ENCODE measurements at regions not wholly inside any gene's neighbourhood (a gene's known extent, or its start where the extent isn't known, plus 50 kb on each side); places are given as distances from the start of the nearest gene placed in this dataset.

- H3K36me3 Mint-ChIP-seq (ENCODE audit: low read depth): no peaks in the 10 kb centered on the region
- no peaks in the 10 kb centered on the region for H3K27me3 Mint-ChIP-seq
- DNase-seq: no peak
- H3K4me1 Mint-ChIP-seq: no peaks in the 10 kb centered on the region
- ATAC-seq: no peak
- H3K4me3 Mint-ChIP-seq: no peak overlapping the region
- no peak overlapping the region for H3K27ac Mint-ChIP-seq
- peaks cover 3% of the 10 kb centered on the region for H3K9me3 Mint-ChIP-seq
These were observed 104.3 kb upstream of the UGT8 start for GRCh38 chr4:114494246-114494803.

- Mint-ChIP-seq H3K27ac (no peak overlapping the region), H3K27me3 (no peaks in the 10 kb centered on the region), H3K4me1 (no peaks in the 10 kb centered on the region), H3K4me3 (no peak overlapping the region), H3K9me3 (peaks cover 3% of the 10 kb centered on the region), H3K36me3 (ENCODE audit: low read depth) (no peaks in the 10 kb centered on the region)
- ATAC-seq (no peak), DNase-seq (no peak)
These were observed 103.1 kb upstream of the UGT8 start for GRCh38 chr4:114495471-114495928.

GRCh38 chr4:114497116-114497515, 101.5 kb upstream of the UGT8 start:
- no peaks in the 10 kb centered on the region for H3K27me3 Mint-ChIP-seq
- no peaks in the 10 kb centered on the region for H3K36me3 Mint-ChIP-seq (ENCODE audit: low read depth)
- H3K4me1 Mint-ChIP-seq: no peaks in the 10 kb centered on the region
- ATAC-seq (no peak), DNase-seq (no peak)
- H3K4me3 Mint-ChIP-seq: no peak overlapping the region
- H3K27ac Mint-ChIP-seq: no peak overlapping the region
- peaks cover 3% of the 10 kb centered on the region for H3K9me3 Mint-ChIP-seq

- Mint-ChIP-seq H3K9me3 (no peaks in the 10 kb centered on the region), H3K27me3 (peaks cover 14% of the 10 kb centered on the region), H3K27ac (no peak overlapping the region), H3K36me3 (ENCODE audit: low read depth) (no peaks in the 10 kb centered on the region), H3K4me1 (no peaks in the 10 kb centered on the region), H3K4me3 (no peak overlapping the region)
- DNase-seq (no peak), ATAC-seq (no peak)
These were observed 89.3 kb upstream of the UGT8 start for GRCh38 chr4:114509340-114509739.

GRCh38 chr4:114512595-114513295, 85.9 kb upstream of the UGT8 start:
- Mint-ChIP-seq H3K36me3 (ENCODE audit: low read depth) (no peaks in the 10 kb centered on the region), H3K9me3 (peaks cover 5% of the 10 kb centered on the region), H3K27ac (no peak overlapping the region), H3K4me1 (no peaks in the 10 kb centered on the region), H3K4me3 (no peak overlapping the region), H3K27me3 (peaks cover 14% of the 10 kb centered on the region)
- DNase-seq: no peak
- ATAC-seq: no peak

GRCh38 chr4:114519368-114519767, 79.2 kb upstream of the UGT8 start:
- Mint-ChIP-seq H3K4me1 (no peaks in the 10 kb centered on the region), H3K4me3 (no peak overlapping the region), H3K9me3 (peaks cover 26% of the 10 kb centered on the region), H3K27me3 (no peaks in the 10 kb centered on the region), H3K27ac (no peak overlapping the region), H3K36me3 (ENCODE audit: low read depth) (no peaks in the 10 kb centered on the region)
- DNase-seq: no peak
- ATAC-seq: no peak

- no peaks in the 10 kb centered on the region for H3K36me3 Mint-ChIP-seq (ENCODE audit: low read depth)
- DNase-seq (no peak), ATAC-seq (no peak)
These were observed 71.4 kb upstream of the UGT8 start for GRCh38 chr4:114527170-114527569.

GRCh38 chr4:114527637-114528036, 71.0 kb upstream of the UGT8 start:
- ATAC-seq: no peak
- H3K4me1 Mint-ChIP-seq: no peaks in the 10 kb centered on the region
- H3K4me3 Mint-ChIP-seq: no peak overlapping the region
- H3K36me3 Mint-ChIP-seq (ENCODE audit: low read depth): no peaks in the 10 kb centered on the region
- H3K9me3 Mint-ChIP-seq: peaks cover 6% of the 10 kb centered on the region
- H3K27me3 Mint-ChIP-seq: peaks cover 5% of the 10 kb centered on the region
- no peak overlapping the region for H3K27ac Mint-ChIP-seq
- DNase-seq: no peak

More at GRCh38 chr4:114527170-114527569, 71.4 kb upstream of the UGT8 start:
- Mint-ChIP-seq H3K4me3 (no peak overlapping the region), H3K27me3 (peaks cover 5% of the 10 kb centered on the region), H3K27ac (no peak overlapping the region), H3K9me3 (peaks cover 6% of the 10 kb centered on the region), H3K4me1 (no peaks in the 10 kb centered on the region)

- no peak for DNase-seq
- H3K4me3 Mint-ChIP-seq: no peak overlapping the region
- ATAC-seq: no peak
- no peaks in the 10 kb centered on the region for H3K27me3 Mint-ChIP-seq
- no peak overlapping the region for H3K27ac Mint-ChIP-seq
- H3K4me1 Mint-ChIP-seq: no peaks in the 10 kb centered on the region
- H3K9me3 Mint-ChIP-seq: peaks cover 4% of the 10 kb centered on the region
- H3K36me3 Mint-ChIP-seq (ENCODE audit: low read depth): no peaks in the 10 kb centered on the region
These were observed 62.9 kb upstream of the UGT8 start for GRCh38 chr4:114535725-114536124.

- H3K27me3 Mint-ChIP-seq: no peaks in the 10 kb centered on the region
- no peak overlapping the region for H3K4me3 Mint-ChIP-seq
- H3K9me3 Mint-ChIP-seq: peaks cover 4% of the 10 kb centered on the region
- H3K4me1 Mint-ChIP-seq: no peaks in the 10 kb centered on the region
- no peak overlapping the region for H3K27ac Mint-ChIP-seq
- ATAC-seq (no peak), DNase-seq (no peak)
- H3K36me3 Mint-ChIP-seq (ENCODE audit: low read depth): no peaks in the 10 kb centered on the region
These were observed 61.3 kb upstream of the UGT8 start for GRCh38 chr4:114537352-114537751.

GRCh38 chr4:114538012-114538617, 60.5 kb upstream of the UGT8 start:
- no peak overlapping the region for H3K4me3 Mint-ChIP-seq
- no peak overlapping the region for H3K27ac Mint-ChIP-seq
- ATAC-seq (no peak), DNase-seq (no peak)
- H3K9me3 Mint-ChIP-seq: peaks cover 4% of the 10 kb centered on the region
- no peaks in the 10 kb centered on the region for H3K4me1 Mint-ChIP-seq
- no peaks in the 10 kb centered on the region for H3K27me3 Mint-ChIP-seq
- no peaks in the 10 kb centered on the region for H3K36me3 Mint-ChIP-seq (ENCODE audit: low read depth)

- no peaks in the 10 kb centered on the region for H3K27me3 Mint-ChIP-seq
- no peaks in the 10 kb centered on the region for H3K36me3 Mint-ChIP-seq (ENCODE audit: low read depth)
These were observed 58.6 kb upstream of the UGT8 start for GRCh38 chr4:114539985-114540384.

GRCh38 chr4:114547340-114548134, 51.1 kb upstream of the UGT8 start:
- Mint-ChIP-seq H3K36me3 (ENCODE audit: low read depth) (no peaks in the 10 kb centered on the region), H3K27ac (no peak overlapping the region), H3K27me3 (no peaks in the 10 kb centered on the region), H3K4me3 (no peak overlapping the region), H3K9me3 (peaks cover 12% of the 10 kb centered on the region), H3K4me1 (no peaks in the 10 kb centered on the region)
- no peak for DNase-seq
- no peak for ATAC-seq

More at GRCh38 chr4:114539985-114540384, 58.6 kb upstream of the UGT8 start:
- no peaks in the 10 kb centered on the region for H3K4me1 Mint-ChIP-seq
- no peak overlapping the region for H3K27ac Mint-ChIP-seq
- H3K9me3 Mint-ChIP-seq: peaks cover 4% of the 10 kb centered on the region
- no peak overlapping the region for H3K4me3 Mint-ChIP-seq
- ATAC-seq: no peak
- DNase-seq: no peak

Data from activated naive CD8-positive, alpha-beta T cell treated with anti-CD3 and anti-CD28 coated beads, Interleukin-2, amount 50 U/mL, for 24 hours (primary cell).